ENCODE measurements at regions not wholly inside any gene's neighbourhood (a gene's known extent, or its start where the extent isn't known, plus 50 kb on each side); places are given as distances from the start of the nearest gene placed in this dataset.
"Not testable (repeated sequence)": the region's sequence is repeated elsewhere in the genome, so short reads cannot be mapped to it uniquely, and the experiment has no call there.

DNA sequence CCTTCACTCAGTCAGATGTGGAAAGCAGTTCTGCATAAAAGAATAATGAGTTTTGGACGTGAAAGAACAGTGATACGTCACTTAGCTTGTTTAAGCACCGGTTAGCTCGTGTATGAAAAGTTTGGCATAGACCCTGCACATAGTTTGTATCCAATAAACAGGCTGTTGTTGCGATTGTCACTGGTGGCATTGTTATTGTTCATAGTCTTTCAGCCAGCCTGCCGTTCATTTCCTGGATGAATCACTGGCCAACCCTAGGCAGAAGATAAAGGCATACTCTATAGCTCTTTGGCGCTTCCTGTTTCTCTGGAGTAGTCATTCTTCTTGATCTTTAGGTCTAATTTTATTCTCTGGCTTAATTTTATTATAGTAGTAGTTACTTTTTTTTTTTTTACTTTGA lies 57.8 kb upstream of the ANKRD30A start:
- DNase-seq (ENCODE audit: low spot score): no peak
- CTCF ChIA-PET: interaction anchor here (0.7 kb wide), 1 partner anchor 1128 kb away, joined by 4 read pairs; no protein-coding TSS in a partner anchor
- H3K27ac ChIP-seq: no peak overlapping the region
- POLR2A ChIA-PET (ENCODE audit: low non-redundant PET): no interaction called here
- TF ChIP-seq, protein P1, sequence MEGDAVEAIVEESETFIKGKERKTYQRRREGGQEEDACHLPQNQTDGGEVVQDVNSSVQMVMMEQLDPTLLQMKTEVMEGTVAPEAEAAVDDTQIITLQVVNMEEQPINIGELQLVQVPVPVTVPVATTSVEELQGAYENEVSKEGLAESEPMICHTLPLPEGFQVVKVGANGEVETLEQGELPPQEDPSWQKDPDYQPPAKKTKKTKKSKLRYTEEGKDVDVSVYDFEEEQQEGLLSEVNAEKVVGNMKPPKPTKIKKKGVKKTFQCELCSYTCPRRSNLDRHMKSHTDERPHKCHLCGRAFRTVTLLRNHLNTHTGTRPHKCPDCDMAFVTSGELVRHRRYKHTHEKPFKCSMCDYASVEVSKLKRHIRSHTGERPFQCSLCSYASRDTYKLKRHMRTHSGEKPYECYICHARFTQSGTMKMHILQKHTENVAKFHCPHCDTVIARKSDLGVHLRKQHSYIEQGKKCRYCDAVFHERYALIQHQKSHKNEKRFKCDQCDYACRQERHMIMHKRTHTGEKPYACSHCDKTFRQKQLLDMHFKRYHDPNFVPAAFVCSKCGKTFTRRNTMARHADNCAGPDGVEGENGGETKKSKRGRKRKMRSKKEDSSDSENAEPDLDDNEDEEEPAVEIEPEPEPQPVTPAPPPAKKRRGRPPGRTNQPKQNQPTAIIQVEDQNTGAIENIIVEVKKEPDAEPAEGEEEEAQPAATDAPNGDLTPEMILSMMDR (conservative IDR thresholded peaks at IDR 0.05; ENCODE audit: low read depth): no peak

DNA sequence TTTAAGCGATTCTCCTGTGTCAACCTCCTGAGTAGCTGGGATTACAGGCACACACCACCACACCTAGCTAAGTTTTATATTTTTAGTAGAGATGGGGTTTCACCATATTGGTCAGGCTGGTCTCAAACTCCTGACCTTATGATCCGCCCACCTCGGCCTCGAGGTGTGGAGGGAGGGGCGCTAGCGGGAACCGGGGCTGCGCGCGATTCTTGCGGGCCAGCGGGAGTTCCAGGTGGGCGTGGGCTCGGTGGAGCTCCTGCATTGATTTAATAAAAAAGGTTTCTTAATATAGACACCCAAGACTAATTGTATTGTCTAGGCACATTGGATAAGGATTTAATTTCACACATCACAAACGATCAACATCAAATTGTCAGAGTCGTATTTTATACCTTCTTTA lies 63.1 kb upstream of the ANKRD30A start:
- POLR2A ChIA-PET (ENCODE audit: low non-redundant PET); DNase-seq (ENCODE audit: low spot score); CTCF ChIA-PET; H3K27ac ChIP-seq: not testable (repeated sequence)

DNA sequence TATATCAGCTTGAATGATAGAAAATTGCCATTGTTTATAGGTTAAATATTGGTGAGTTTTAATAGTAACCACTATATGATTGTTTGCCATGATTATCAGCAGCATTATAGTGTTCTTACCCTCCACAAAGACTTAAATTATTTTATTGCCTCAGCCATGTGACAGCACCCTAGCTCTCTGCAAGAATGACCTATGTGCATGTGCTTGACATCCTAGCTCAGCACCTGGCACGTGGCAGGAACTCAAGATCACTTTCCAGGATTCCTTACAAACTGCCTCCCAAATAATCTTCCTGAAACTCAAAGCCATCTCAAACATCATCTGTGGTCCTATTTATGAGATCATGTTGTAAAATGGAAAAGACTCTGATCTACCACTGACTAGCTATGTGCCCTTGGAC lies 68.1 kb upstream of the ANKRD30A start:
- TF ChIP-seq, protein P1 (conservative IDR thresholded peaks at IDR 0.05; ENCODE audit: low read depth): no peak
- ChIA-PET CTCF (no interaction called here), POLR2A (ENCODE audit: low non-redundant PET) (no interaction called here)
- H3K27ac ChIP-seq: no peak overlapping the region
- no peak for DNase-seq (ENCODE audit: low spot score)

DNA sequence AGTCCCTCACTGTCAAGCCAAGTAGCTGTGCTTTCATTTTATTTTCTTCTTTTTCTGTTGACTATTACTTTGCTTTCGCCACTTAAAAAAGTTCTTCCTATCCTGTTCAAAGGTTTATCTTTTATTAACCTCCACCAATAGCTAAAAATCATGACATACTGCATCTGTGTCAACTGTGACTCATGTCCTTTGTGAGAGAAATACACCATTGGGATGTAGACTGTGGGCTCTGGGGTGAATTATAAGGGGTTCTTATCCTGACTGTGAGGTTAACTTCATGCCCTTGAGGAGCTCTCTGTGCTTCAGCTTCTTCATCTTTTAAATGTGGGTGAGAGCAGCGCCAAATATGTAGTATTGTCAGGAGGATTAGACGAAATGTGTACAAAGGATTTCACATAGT lies 71.9 kb upstream of the ANKRD30A start:
- no peak for DNase-seq (ENCODE audit: low spot score)
- POLR2A ChIA-PET (ENCODE audit: low non-redundant PET): no interaction called here
- no peak overlapping the region for H3K27ac ChIP-seq
- TF ChIP-seq, protein P1 (conservative IDR thresholded peaks at IDR 0.05; ENCODE audit: low read depth): no peak
- CTCF ChIA-PET: no interaction called here

DNA sequence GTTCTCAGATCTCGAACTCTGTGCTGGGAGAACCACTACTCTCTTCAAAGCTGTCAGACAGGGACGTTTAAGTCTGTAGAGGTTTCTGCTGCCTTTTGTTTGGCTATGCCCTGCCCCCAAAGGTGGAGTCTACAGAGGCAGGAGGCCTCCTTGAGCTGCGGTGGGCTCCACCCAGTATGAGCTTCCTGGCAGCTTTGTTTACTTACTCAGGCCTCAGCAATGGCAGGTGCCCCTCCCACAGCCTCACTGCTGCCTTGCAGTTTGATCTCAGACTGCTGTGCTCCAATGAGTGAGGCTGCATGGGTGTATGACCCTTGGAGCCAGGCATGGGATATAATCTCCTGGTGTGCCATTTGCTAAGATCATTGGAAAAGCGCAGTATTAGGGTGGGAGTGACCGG lies 75.4 kb upstream of the ANKRD30A start:
- H3K27ac ChIP-seq; POLR2A ChIA-PET (ENCODE audit: low non-redundant PET); DNase-seq (ENCODE audit: low spot score): not testable (repeated sequence)
- CTCF ChIA-PET: interaction anchor here (0.6 kb wide), 1 partner anchor 29 kb away, joined by 3 read pairs; no protein-coding TSS in a partner anchor

DNA sequence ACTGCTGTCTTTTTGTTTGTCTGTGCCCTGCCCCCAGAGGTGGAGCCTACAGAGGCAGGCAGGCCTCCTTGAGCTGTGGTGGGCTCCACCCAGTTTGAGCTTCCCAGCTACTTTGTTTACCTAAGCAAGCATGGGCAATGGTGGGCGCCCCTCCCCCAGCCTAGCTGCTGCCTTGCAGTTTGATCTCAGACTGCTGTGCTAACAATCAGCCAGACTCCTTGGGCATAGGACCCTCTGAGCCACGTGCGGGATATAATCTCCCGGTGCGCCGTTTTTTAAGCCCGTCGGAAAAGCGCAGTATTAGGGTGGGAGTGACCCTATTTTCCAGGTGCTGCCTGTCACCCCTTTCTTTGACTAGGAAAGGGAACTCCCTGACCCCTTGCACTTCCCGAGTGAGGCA lies 81.1 kb upstream of the ANKRD30A start:
- CTCF ChIA-PET; DNase-seq (ENCODE audit: low spot score); H3K27ac ChIP-seq; POLR2A ChIA-PET (ENCODE audit: low non-redundant PET): not testable (repeated sequence)

DNA sequence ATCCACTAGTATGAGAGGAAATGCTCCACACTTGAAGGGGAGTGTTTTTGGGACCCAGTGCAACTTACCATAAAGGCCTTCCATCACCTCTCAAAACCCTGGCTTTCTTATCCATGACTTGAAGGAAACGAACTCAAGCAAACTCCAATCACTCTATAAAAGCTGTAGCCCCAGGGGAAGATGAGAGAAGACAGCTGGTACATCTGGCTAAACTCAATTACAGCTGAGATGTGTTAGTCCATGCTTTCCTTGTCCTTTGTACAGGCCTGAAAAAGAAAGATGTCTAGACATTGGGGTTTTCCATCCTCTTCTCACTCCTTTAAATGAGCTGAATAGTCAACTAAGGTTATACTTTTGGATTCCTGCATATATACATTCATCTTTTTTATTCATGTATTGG lies 89.5 kb upstream of the ANKRD30A start:
- H3K27ac ChIP-seq: no peak overlapping the region
- POLR2A ChIA-PET (ENCODE audit: low non-redundant PET): no interaction called here
- TF ChIP-seq, protein P1 (conservative IDR thresholded peaks at IDR 0.05; ENCODE audit: low read depth): no peak
- CTCF ChIA-PET: no interaction called here
- DNase-seq (ENCODE audit: low spot score): no peak

DNA sequence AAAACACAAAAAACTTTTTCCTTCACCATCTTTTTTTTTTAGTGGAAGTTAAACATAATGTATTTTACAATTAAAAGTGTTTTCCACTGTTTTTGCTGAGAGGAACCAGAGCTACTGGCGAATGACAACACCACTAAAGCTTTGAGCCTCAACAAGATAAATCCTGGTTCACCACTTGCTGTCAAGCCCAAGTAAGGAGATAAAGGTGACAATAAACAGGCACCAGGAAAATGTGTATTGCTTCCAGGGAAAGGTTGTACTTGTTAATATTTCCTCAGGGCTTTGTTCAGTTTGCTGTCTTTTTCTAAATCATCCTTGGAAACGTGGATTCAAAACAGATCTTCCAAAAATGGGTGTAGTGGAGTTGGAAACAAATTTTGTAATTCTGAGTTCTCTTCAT lies 109.9 kb upstream of the ANKRD30A start:
- H3K27ac ChIP-seq: no peak overlapping the region
- ChIA-PET CTCF (no interaction called here), POLR2A (ENCODE audit: low non-redundant PET) (no interaction called here)
- TF ChIP-seq, protein P1 (conservative IDR thresholded peaks at IDR 0.05; ENCODE audit: low read depth): no peak
- no peak for DNase-seq (ENCODE audit: low spot score)

Data from RWPE1 (cell line).